Fibroblast of villous mesenchyme (primary cell): ENCODE measurements at regions not wholly inside any gene's neighbourhood (a gene's known extent, or its start where the extent isn't known, plus 50 kb on each side); places are given as distances from the start of the nearest gene placed in this dataset.
A peak's percentile ranks its signal among the peaks of the same experiment; 100 is the strongest.

Source experiments
- DNase-seq: peaks from one replicate; pipeline ENCODE4 v3.0.0-alpha.2; 2010; ENCODE audit warnings: low read depth
- H3K4me3 ChIP-seq: 2 replicates; pipeline ENCODE4 v1.5.1; 2011; ENCODE audit warnings: low read depth, mild to moderate bottlenecking, low read length
- TF ChIP-seq, protein P1 (sequence below): IDR thresholded peaks from 2 replicates; pipeline ENCODE4 v1.5.1; 2012; ENCODE audit warnings: low read depth, mild to moderate bottlenecking, low read length; ENCODE audit not compliant: insufficient read depth

DNA sequence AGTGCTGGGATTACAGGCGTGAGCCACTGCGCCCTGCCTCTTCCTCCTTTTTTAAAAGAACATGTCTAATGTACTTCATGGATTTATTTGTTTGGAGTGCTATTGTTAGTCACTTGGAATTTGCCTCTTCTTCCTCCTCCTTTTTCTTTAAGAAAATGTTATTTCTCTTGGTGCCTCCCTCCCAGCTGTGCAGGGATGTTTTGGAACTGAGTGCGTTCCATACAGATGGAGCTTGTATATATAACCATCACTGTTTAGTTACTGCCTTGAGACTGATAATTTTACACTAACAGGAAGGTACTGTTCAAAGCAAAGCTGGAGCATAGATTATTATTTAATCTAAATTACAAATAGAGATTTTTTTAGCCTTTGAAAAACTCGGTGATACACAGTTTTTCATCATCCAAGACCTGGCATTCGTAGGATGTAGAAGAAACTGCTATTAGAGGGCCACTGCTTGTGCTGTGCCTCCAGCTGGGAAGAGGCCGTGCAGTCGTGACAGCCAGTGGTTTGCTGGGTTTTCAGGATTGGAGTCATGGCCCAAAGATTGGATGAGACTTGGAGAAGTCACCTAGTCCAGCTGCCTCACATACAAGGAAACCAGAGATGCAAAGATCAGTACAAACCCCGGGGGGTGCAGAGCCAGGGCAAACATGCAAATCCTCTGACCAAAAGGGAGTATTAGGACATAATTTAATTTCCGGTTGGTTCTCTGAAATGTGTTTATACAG, 123.1 kb downstream of the PLEKHG1 start:
- H3K4me3 ChIP-seq: no peak overlapping the region
- TF ChIP-seq, protein P1, sequence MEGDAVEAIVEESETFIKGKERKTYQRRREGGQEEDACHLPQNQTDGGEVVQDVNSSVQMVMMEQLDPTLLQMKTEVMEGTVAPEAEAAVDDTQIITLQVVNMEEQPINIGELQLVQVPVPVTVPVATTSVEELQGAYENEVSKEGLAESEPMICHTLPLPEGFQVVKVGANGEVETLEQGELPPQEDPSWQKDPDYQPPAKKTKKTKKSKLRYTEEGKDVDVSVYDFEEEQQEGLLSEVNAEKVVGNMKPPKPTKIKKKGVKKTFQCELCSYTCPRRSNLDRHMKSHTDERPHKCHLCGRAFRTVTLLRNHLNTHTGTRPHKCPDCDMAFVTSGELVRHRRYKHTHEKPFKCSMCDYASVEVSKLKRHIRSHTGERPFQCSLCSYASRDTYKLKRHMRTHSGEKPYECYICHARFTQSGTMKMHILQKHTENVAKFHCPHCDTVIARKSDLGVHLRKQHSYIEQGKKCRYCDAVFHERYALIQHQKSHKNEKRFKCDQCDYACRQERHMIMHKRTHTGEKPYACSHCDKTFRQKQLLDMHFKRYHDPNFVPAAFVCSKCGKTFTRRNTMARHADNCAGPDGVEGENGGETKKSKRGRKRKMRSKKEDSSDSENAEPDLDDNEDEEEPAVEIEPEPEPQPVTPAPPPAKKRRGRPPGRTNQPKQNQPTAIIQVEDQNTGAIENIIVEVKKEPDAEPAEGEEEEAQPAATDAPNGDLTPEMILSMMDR: no peak
- no peak for DNase-seq

DNA sequence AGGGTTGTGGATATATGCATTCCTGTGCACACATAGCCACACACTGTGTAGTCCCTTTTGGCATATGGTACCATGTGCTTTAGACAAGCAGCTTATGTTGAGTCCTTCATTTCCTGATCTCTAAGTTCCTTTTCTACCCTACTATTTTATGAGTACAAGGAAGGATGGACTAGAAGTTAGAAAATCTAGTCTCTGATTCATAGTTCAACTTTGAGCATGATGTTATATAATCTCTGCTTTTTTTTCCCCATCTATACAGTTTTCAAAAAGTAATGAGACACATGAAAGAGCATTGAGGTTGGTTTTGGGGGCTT, 123.6 kb downstream of the PLEKHG1 start:
- TF ChIP-seq, protein P1: no peak
- H3K4me3 ChIP-seq: no peak overlapping the region
- DNase-seq: no peak

DNA sequence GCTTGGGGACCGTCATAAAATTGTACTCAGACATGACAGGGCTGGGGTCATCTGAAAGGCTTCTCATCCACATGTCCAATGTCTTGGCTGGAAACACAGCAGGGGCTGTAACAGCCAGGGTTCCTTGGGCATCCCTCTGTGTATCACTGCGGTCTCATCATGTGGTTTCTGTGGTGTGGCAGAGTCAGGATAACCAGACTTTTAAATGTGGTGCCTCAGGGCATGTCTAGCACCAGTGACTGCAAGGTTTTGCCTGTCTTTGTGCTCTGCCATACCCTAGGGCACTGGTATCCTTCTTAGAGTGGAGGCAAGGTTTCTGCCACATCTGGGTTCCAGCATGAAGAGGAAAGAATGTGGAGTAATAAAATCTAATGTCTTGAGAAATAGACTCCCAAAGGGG, 124.2 kb downstream of the PLEKHG1 start:
- TF ChIP-seq, protein P1: no peak
- no peak overlapping the region for H3K4me3 ChIP-seq
- no peak for DNase-seq

GRCh38 chr6:150725795-150726194, 126.1 kb downstream of the PLEKHG1 start:
- TF ChIP-seq, protein P1: no peak
- no peak overlapping the region for H3K4me3 ChIP-seq
- DNase-seq: no peak

- TF ChIP-seq, protein P1: no peak
- no peak for DNase-seq
- no peak overlapping the region for H3K4me3 ChIP-seq
Measured at GRCh38 chr6:150729188-150729748, 129.6 kb downstream of the PLEKHG1 start.

DNA sequence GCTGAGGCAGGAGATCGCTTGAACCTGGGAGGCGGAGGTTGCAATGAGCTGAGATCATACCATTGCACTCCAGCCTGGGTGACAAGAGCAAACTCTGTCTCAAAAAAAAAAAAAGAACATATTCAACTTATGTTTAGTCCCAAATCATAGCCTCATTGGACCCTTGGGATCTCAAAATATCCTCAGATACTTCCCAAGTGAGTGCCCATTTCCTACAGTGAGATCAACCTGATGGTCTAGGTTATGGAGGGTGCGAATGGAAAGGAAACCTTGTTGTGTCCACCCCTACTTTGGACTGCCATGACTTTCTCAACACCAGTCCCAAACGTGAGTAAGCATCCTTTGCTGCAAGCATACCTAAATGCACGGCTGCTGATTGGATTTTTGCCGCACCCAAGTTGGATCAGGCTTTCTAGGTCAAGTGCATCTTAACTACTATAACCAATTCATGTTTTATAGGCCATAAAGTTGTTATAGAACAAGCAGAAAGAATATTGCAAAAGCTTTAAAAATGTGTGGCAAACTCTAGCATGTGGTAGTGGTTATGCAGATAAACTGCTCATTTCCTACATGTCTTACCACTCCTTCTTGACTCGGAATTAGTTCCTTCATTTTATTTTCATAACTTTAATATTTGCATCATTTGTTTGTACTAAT, 131.2 kb downstream of the PLEKHG1 start:
- no peak overlapping the region for H3K4me3 ChIP-seq
- DNase-seq: peak; percentile 14
- TF ChIP-seq, protein P1: no peak
